COLO668 (cell line): ENCODE measurements at regions not wholly inside any gene's neighbourhood (a gene's known extent, or its start where the extent isn't known, plus 50 kb on each side); places are given as distances from the start of the nearest gene placed in this dataset.

Source experiments
- DNase-seq: peaks from one replicate; lab custom pipeline; 2025; ENCODE audit not compliant: unreplicated experiment; lab: John Stamatoyannopoulos, UW

- DNase-seq: no peak
Observed at GRCh38 chr14:36035675-36036074, 140.8 kb downstream of the PTCSC3 start.

- no peak for DNase-seq
Observed at GRCh38 chr14:36028665-36029064, 147.9 kb downstream of the PTCSC3 start.

- peak; percentile 16 for DNase-seq
Observed at GRCh38 chr14:36028218-36028617, 148.3 kb downstream of the PTCSC3 start.

DNA sequence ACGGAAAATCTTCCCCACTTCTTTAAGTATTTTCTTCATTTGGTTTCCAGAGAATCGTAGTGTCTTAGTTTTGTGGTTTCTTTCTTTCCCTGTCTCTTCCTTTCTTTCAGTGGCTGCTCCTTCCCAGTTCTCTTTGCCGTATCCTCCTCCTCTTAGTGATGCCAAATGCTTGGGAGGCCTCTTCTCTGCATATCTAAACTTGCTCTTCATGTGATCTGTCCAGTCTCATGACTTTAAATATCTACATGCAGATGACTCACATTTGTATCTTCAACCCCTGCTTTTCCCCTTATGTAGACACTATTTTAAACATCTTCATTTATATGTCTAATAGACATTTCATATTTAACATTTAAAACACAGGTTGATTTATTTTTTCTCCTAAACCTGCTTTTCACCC lies 149.2 kb downstream of the PTCSC3 start:
- DNase-seq: no peak

DNA sequence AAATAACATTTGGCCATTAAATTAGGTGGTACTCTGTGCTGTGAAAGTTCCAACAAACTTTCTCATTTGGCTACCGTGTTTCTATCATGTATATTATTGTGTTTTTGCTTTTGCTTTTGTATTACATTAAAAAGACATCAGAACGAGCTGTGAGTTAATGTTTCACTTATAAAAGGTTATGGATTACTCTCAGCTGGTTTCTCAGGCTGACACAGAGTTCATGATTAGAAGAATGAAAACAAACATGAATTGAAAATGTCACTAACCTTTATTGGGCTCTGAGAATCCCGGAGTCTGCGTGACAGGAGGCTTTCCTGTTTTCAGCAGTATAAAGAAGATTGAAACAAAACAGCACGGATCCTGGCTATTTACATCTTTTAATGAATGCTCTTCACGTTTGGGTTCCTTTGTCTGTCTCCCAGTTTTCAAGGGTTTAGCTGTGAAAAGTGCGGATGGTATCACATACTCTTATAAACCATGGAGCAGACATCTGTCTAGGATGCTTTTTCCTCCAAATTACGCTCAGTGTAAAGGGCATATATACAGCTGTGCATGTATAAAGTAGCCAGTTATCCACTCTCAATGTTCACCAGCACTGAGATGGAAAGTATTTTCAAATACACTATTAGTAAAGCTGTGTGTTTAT lies 153.6 kb downstream of the PTCSC3 start:
- DNase-seq: no peak

DNA sequence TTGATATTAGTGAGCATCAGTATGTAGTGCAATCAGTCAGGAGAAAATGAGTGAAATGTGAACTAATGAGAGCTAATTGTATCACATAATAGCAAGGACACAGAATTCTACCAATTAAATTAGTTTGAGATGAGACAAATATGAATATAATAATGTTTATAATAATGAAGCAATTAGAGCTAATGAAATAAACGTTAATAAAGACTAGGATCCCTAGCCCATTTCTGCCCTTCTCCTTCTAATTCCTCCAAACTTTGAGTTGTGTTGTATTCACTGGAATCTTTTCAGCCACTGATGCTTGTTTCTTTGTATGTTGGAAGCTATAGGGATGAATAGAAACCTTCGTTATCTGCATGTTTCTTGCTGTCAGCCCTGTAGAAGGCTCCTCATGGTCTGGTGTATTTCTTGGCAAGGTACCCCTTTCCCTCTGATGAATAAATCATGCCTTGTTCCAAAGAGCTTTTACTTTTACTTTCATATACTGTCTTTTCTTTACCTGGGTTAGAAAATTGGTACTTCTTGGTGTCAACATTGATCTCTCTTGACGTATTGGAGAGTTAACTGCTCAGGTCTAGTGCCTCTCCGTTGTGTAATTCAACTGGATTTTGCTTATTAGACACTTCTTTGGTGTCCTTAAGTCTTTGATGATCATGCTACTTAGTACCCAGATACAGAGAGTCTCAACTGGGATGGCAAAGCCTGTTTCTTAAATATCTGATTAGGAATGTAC lies 154.8 kb downstream of the PTCSC3 start:
- no peak for DNase-seq

GRCh38 chr14:36021030-36021422 lies 155.5 kb downstream of the PTCSC3 start:
- DNase-seq: no peak

DNA sequence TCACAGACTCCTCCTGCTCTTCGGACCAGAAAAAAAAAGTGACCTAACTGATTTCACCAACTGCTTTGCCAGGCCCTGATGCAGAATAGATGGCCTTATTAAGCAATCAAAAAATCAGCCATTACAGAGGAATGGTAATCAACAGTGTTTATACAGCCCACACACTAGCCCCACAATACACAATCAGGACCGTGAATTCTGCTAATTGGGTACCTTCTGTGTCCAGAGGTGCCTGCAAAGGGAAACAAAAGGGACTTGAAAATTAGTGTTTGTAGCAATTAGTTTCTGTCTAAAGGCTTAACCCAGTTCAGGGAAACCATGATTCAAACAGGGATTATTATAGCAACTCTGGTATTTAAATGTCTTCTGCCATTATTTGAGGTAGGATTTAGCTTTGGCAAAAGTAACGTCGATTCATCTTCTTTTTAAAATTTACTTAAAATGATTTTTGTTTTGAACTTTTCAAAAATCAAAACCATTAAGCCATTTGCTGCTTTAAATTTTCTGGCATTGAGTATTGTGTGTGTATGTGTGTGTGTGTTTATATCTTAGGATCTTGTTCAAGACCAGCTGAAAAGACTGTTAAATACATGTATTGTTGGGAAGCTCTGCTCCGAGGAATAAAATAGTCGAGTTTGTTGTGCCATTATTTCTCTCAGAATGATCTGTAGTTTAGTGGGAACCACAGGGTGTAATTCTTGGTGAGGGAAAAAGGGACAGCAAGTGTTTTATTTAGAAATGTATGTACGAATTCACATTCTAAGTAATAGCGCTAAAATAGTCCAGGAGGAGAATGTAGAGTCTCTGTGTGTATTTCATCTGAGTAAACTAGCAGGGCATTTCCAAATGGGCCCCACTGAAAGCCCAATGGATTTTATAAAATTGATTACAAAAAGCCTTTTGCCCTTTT lies 156.1 kb downstream of the PTCSC3 start:
- no peak for DNase-seq

DNA sequence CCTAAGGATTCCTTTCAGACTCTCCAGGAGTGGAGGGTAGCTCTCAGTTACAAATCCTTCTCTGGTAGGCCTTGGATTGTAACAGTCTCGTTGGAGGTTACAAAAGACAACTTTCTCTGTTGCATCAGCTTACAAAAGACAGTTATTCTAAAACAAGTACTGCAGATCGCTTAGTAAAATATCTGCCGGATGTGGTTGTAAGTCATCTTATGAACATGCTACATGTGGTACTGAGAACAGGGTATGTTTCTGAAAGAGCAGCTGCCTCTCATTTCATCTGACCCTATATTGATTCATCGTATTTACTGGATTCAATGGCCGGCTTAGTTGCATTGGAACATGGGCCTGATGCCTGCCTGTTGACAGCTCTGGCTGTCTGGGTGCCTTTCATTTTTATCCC lies 157.4 kb downstream of the PTCSC3 start:
- no peak for DNase-seq

DNA sequence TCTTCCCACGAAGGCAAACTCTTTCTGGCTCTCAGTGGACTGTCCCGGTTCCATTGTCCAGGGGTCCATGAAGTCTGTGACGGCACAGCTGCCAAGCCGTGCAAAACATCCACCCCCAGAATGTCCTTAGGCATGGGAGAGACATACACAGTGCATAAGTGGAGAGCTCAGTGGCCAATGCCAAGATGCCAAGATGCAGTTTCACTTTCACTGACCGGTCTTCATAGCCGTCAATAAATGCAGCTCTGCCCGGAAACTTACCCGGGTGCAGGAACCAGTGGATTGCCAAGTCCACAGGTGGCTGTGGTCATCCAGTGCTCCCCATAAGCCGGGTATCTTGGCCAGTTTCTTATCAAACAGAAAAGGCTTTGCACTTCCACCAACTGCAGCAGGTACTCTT lies 162.3 kb downstream of the PTCSC3 start:
- DNase-seq: no peak

- DNase-seq: no peak
Observed at GRCh38 chr14:36013483-36013882, 163.0 kb downstream of the PTCSC3 start.

DNA sequence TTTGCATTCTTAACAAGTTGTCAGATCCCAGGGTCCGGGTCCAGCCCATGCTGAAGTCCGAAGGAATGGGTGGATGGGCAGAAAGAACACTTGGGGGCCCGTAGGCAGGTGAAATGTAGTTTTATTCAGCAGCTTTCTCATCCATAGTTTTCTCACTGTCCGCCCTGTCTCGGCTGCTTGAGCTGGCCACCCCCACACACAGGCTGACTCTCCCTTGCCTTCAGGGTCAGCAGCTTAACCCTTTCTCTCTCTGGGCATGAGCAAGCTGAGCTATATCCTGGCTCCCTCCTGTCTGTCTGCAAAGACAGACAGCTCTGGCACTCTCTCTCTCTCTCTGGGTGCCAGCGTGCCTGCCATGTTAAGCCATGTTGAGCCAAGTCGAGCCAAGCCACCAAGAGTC lies 163.9 kb downstream of the PTCSC3 start:
- no peak for DNase-seq

DNA sequence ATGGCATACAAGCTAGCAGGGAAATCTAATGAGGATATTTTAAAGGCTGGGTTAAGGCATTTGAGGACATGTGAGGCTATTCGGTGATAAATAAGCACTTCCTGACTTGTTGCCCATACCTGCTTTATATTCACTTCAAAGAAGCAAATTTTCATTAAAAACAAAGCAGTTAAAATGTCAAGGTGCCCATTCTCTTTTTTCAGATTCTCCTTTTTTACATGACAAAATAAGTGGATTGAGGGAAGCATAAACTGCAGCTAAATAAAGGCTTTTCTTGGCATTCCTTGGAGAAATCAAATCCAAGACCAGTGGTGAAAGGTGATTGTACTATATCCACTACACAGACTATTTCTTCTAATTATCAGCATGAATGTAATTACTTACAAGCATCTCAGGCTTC lies 166.9 kb downstream of the PTCSC3 start:
- DNase-seq: no peak

DNA sequence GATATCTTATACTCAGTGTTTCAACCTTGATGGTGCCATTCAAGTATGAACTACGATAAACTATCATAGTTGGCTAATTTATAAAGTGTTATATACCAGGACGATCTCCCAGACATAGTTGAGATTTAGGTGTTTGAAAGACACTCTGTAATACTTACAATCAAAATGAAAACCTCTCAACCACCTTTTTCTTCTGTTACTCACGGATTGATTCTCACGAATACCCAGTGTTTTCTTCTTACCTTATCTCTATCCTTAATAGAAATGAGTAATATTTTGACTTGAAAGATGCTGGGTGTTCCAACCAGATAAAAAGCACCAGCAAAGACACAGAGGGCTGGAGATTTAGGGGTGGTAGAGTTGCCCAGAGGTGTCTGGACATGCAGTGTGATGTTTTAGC lies 169.9 kb downstream of the PTCSC3 start:
- no peak for DNase-seq

DNA sequence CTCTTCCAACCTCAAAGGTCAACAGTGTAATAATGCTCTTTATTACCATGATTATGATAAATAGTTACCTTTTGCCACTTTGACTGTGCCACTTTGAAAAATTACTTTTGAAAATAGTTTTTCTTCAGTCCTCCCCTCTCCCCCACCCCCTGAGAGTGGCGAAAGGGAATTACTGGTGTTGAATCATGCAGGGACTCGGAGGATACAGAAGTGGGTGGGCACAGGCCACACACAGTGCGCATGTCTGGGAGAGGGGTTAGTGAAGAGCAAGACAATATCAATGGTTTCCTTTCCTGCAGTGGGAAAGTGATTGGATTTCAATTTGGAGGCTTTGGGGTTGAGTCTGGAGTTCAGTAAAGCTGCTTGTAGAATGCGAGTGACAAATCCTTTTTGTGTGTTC lies 170.9 kb downstream of the PTCSC3 start:
- no peak for DNase-seq

DNA sequence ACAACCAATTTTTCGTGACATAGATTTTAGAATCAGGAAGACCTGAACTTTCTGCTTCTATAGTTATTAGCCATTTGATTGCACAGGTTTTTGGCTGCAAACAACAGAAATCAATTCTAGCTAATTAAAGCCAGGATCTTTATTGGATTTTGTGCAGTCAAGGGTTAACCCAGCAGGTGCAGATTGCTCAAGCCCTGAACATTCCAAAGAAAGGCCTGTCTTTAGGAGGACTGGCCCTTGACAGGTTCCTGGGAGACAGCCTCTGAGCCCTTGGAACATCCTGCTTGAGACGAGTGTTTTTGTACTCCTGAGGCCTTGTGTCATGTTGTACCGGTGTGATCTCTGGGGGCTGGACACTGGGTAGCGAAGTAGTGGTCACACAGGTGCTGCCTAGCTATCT lies 174.6 kb downstream of the PTCSC3 start:
- DNase-seq: no peak

- DNase-seq: no peak
Observed at GRCh38 chr14:35999294-35999693, 173.2 kb downstream of the BRMS1L start.

- DNase-seq: no peak
Observed at GRCh38 chr14:35998303-35998702, 172.2 kb downstream of the BRMS1L start.

DNA sequence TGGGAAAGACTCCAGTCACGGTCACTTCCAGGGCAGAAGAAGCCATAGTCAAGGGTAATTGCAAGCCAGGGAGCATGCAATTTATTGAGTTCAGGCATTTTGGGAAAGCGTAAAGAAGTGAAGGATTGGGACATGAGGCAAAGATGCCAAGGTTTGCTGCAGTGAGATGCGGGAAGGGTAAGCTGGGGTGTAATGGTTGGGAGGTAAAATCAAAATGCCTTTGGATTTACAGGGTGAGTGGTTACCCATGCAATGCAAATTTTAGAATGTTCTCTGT lies 167.5 kb downstream of the BRMS1L start:
- no peak for DNase-seq

DNA sequence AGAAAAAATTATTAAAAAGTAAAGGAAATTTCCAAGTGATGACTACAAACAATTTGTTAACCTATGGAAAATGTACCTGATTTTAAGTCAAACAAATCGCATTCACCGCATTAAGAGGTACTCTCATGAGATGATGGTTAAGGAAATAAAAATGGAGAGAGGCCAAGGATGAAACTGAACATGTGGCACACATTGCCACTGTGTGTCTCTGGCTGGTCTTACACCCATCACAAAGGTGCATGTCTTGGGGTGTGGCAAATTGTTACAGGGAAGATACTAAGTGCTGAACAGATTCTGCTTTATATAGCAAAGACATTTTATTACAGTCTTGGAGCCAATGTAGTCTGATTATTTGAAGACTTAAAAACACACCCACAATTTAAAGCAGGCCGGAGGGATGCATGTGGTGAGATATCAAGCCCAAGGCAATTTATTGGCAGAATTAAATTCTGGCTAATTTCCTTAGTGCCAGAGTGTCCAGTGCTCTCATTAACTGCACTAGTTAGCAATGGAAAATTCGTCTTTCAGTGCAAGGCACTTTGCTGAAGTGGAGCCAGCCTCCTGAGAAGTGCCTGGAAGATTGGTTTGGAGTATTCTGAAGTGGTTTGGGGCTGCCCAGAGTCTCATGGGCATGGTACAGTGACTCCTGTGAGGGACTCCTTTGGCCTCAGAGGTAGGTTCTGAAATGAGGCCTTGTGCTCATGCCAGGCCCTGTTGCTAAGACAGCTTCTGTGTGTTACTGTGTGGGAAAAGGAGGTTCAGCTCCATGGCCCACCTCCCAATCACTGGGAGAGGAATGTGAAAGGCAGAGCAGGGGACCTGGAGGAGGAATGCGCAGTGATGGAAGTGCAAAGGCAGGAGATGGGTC lies 166.9 kb downstream of the BRMS1L start:
- DNase-seq: no peak

- DNase-seq: no peak
Observed at GRCh38 chr14:35991356-35991755, 165.2 kb downstream of the BRMS1L start.
